ENCODE measurements at regions not wholly inside any gene's neighbourhood (a gene's known extent, or its start where the extent isn't known, plus 50 kb on each side); places are given as distances from the start of the nearest gene placed in this dataset.

- TF ChIP-seq CTCF (conservative IDR thresholded peaks at IDR 0.05) (no peak), EZH2 (IDR thresholded peaks at IDR 0.05; ENCODE audit: low read depth) (no peak)
Observed at GRCh38 chr14:87282266-87282665, 710.7 kb downstream of the GALC start.

All from PC-9 (cell line).